HepG2 (cell line): ENCODE measurements at regions not wholly inside any gene's neighbourhood (a gene's known extent, or its start where the extent isn't known, plus 50 kb on each side); places are given as distances from the start of the nearest gene placed in this dataset.
A peak's percentile ranks its signal among the peaks of the same experiment; 100 is the strongest.

ENCODE experiments used
- CREM ChIP-seq, 2 experiments: sonication (generic) in 1 of 2; formaldehyde crosslinking in 1 of 2; IDR thresholded peaks; 2 replicates each; pipeline versions ENCODE4 v1.4.0 to v1.6.1; 2016 to 2020; ENCODE audit warnings: antibody characterized with exemption in 1 of 2, mild to moderate bottlenecking in 1 of 2, missing genetic modification reagents in 1 of 2
- ELF3 ChIP-seq: IDR thresholded peaks from 2 replicates; pipeline ENCODE4 v1.6.1; 2016; ENCODE audit warnings: missing genetic modification reagents, missing compliant biosample characterization
- FOSL1 ChIP-seq: sonication (generic); formaldehyde crosslinking; IDR thresholded peaks from 2 replicates; pipeline ENCODE4 v1.9.0; 2021; ENCODE audit warnings: missing genetic modification reagents, borderline replicate concordance
- FOXC1 ChIP-seq: sonication (generic); formaldehyde crosslinking; IDR thresholded peaks from 2 replicates; pipeline ENCODE4 v1.8.0; 2022; ENCODE audit warnings: mild to moderate bottlenecking, missing genetic modification reagents, borderline replicate concordance
- FOXO1 ChIP-seq: sonication (generic); formaldehyde crosslinking; IDR thresholded peaks from 2 replicates; pipeline ENCODE4 v1.4.0; 2020; ENCODE audit warnings: missing genetic modification reagents
- GLI4 ChIP-seq: sonication (generic); formaldehyde crosslinking; IDR thresholded peaks from 2 replicates; pipeline ENCODE4 v1.5.1; 2020; ENCODE audit warnings: missing genetic modification reagents, mild to moderate bottlenecking, moderate library complexity, borderline replicate concordance
- HOMEZ ChIP-seq: IDR thresholded peaks from 2 replicates; pipeline ENCODE4 v1.6.1; 2016; ENCODE audit warnings: low read depth
- ISX ChIP-seq: sonication (generic); formaldehyde crosslinking; conservative IDR thresholded peaks from 2 replicates; pipeline ENCODE4 v1.5.0; 2020; ENCODE audit warnings: missing genetic modification reagents
- JUNB ChIP-seq: sonication (generic); formaldehyde crosslinking; IDR thresholded peaks from 2 replicates; pipeline ENCODE4 v1.8.0; 2022; ENCODE audit warnings: missing genetic modification reagents, mild to moderate bottlenecking, borderline replicate concordance
- MIER3 ChIP-seq: IDR thresholded peaks from 2 replicates; pipeline ENCODE4 v1.6.1; 2016; ENCODE audit warnings: missing compliant biosample characterization, borderline replicate concordance
- SMARCE1 ChIP-seq: fragments of 450-650 bp; IDR thresholded peaks from 2 replicates; pipeline ENCODE4 v1.6.1; 2017; ENCODE audit warnings: borderline replicate concordance
- YEATS4 ChIP-seq: sonication (generic); formaldehyde crosslinking; IDR thresholded peaks from 2 replicates; pipeline ENCODE4 v1.4.0; 2020; ENCODE audit warnings: missing genetic modification reagents, borderline replicate concordance
- ZEB1 ChIP-seq: IDR thresholded peaks from 2 replicates; pipeline ENCODE4 v1.6.1; 2012; ENCODE audit warnings: mild to moderate bottlenecking, low read depth, inconsistent platforms; ENCODE audit not compliant: insufficient replicate concordance
- ZGPAT ChIP-seq: IDR thresholded peaks from 2 replicates; pipeline ENCODE4 v1.6.1; 2016; ENCODE audit warnings: mild to moderate bottlenecking
- ZNF142 ChIP-seq: sonication (generic); formaldehyde crosslinking; IDR thresholded peaks from 2 replicates; pipeline ENCODE4 v1.4.0; 2020; ENCODE audit warnings: missing genetic modification reagents
- ZNF333 ChIP-seq: sonication (generic); formaldehyde crosslinking; IDR thresholded peaks from 2 replicates; pipeline ENCODE4 v1.4.0; 2020; ENCODE audit warnings: mild to moderate bottlenecking, missing genetic modification reagents, borderline replicate concordance
- ZNF496 ChIP-seq: sonication (generic); formaldehyde crosslinking; IDR thresholded peaks from 2 replicates; pipeline ENCODE4 v1.8.1; 2023; ENCODE audit warnings: mild to moderate bottlenecking, moderate library complexity, missing genetic modification reagents; ENCODE audit not compliant: insufficient replicate concordance

- TF ChIP-seq CREM (IDR thresholded peaks at IDR 0.05) (0 out of 2 replicates have a peak, but pooled peaks have one; percentile 15), CREM (CRISPR knock-in tag; IDR thresholded peaks at IDR 0.05) (no peak), FOSL1 (peak; percentile 59; the same call in 1 of the 2 replicates), ELF3 (CRISPR knock-in tag) (0 out of 2 replicates have a peak, but pooled peaks have one; percentile 15), YEATS4 (CRISPR knock-in tag) (no peak), ZNF333 (CRISPR knock-in tag) (no peak), ZNF142 (CRISPR knock-in tag) (no peak), GLI4 (CRISPR knock-in tag) (no peak), SMARCE1 (0 out of 2 replicates have a peak, but pooled peaks have one; percentile 20), ZGPAT (no peak), MIER3 (CRISPR knock-in tag) (0 out of 2 replicates have a peak, but pooled peaks have one; percentile 44), ZEB1 (no peak), JUNB (CRISPR knock-in tag) (peak; percentile 72; the same call in 1 of the 2 replicates), HOMEZ (CRISPR knock-in tag) (peak; percentile 70; the same call in 1 of the 2 replicates), ISX (CRISPR knock-in tag) (no peak), ZNF496 (no peak), FOXC1 (CRISPR knock-in tag) (no peak), FOXO1 (CRISPR knock-in tag) (peak; percentile 20; the same call in 1 of the 2 replicates)
Measured at GRCh38 chr11:86741839-86742805, 58.2 kb upstream of the PRSS23 start (continued).
